Fibroblast of lung (primary cell): ENCODE measurements at regions not wholly inside any gene's neighbourhood (a gene's known extent, or its start where the extent isn't known, plus 50 kb on each side); places are given as distances from the start of the nearest gene placed in this dataset.
A peak's percentile ranks its signal among the peaks of the same experiment; 100 is the strongest.

Source experiments
- DNase-seq, 2 donors: peaks; one replicate each; pipeline versions ENCODE4 v3.0.0 to v3.0.0-alpha.2; 2010; ENCODE audit warnings: low read depth in 2 of 2
- H2AFZ ChIP-seq: 2 replicates; pipeline ENCODE4 v1.5.1; 2012; ENCODE audit warnings: low read length, control low read depth, inconsistent platforms
- H3K27ac ChIP-seq: 2 replicates; pipeline ENCODE4 v1.5.1; 2011; ENCODE audit warnings: low read length, control low read depth; ENCODE audit not compliant: insufficient read depth
- H3K27me3 ChIP-seq: 2 replicates; pipeline ENCODE4 v1.5.1; 2011; ENCODE audit warnings: mild to moderate bottlenecking, low read length; ENCODE audit not compliant: control insufficient read depth, insufficient read depth
- H3K36me3 ChIP-seq: 2 replicates; pipeline ENCODE4 v1.5.1; 2011; ENCODE audit warnings: low read length; ENCODE audit not compliant: control insufficient read depth, insufficient read depth
- H3K4me1 ChIP-seq: 2 replicates; pipeline ENCODE4 v1.5.1; 2011; ENCODE audit warnings: low read length; ENCODE audit not compliant: control insufficient read depth, insufficient read depth; ENCODE audit errors: extremely low read depth
- H3K4me2 ChIP-seq: 2 replicates; pipeline ENCODE4 v1.5.1; 2011; ENCODE audit warnings: low read length, control low read depth; ENCODE audit not compliant: insufficient read depth; ENCODE audit errors: extremely low read depth
- H3K4me3 ChIP-seq, 4 experiments: fragments of 200-600 bp in 1 of 4; sonication (generic) in 1 of 4; replicated peaks in 1 of 4; 2 replicates each; pipeline ENCODE4 v1.5.1; 2011 to 2016; ENCODE audit warnings: low read length in 4 of 4, low read depth in 3 of 4, mild to moderate bottlenecking in 3 of 4, control low read depth in 2 of 4, inconsistent platforms in 1 of 4, mixed read lengths in 1 of 4; ENCODE audit not compliant: insufficient read depth in 1 of 4; ENCODE audit errors: control extremely low read depth in 1 of 4
- H3K79me2 ChIP-seq: 2 replicates; pipeline ENCODE4 v1.5.1; 2012; ENCODE audit warnings: mild to moderate bottlenecking, low read length, inconsistent platforms; ENCODE audit not compliant: control insufficient read depth, insufficient read depth
- H3K9ac ChIP-seq: 2 replicates; pipeline ENCODE4 v1.5.1; 2011; ENCODE audit warnings: mild to moderate bottlenecking, low read length, control low read depth; ENCODE audit not compliant: insufficient read depth
- H3K9me3 ChIP-seq: 2 replicates; pipeline ENCODE4 v1.5.1; 2012; ENCODE audit warnings: low read depth, low read length; ENCODE audit not compliant: control insufficient read depth, insufficient read depth
- H4K20me1 ChIP-seq: 2 replicates; pipeline ENCODE4 v1.5.1; 2011; ENCODE audit warnings: low read length; ENCODE audit not compliant: control insufficient read depth, insufficient read depth; ENCODE audit errors: extremely low read depth
- EZH2 ChIP-seq: IDR thresholded peaks from 2 replicates; pipeline ENCODE4 v1.5.1; 2012; ENCODE audit warnings: low read length, control low read depth, mild to moderate bottlenecking; ENCODE audit errors: missing control alignments
- TF ChIP-seq, protein P1 (sequence below), 2 donors: IDR thresholded peaks in 1 of 2; conservative IDR thresholded peaks in 1 of 2; 1 replicate in 1 of 2; 2 replicates in 1 of 2; pipeline ENCODE4 v1.5.1; 2011 to 2012; ENCODE audit warnings: low read length in 2 of 2, control low read depth in 1 of 2, inconsistent platforms in 1 of 2, low read depth in 1 of 2, mild to moderate bottlenecking in 1 of 2

DNA sequence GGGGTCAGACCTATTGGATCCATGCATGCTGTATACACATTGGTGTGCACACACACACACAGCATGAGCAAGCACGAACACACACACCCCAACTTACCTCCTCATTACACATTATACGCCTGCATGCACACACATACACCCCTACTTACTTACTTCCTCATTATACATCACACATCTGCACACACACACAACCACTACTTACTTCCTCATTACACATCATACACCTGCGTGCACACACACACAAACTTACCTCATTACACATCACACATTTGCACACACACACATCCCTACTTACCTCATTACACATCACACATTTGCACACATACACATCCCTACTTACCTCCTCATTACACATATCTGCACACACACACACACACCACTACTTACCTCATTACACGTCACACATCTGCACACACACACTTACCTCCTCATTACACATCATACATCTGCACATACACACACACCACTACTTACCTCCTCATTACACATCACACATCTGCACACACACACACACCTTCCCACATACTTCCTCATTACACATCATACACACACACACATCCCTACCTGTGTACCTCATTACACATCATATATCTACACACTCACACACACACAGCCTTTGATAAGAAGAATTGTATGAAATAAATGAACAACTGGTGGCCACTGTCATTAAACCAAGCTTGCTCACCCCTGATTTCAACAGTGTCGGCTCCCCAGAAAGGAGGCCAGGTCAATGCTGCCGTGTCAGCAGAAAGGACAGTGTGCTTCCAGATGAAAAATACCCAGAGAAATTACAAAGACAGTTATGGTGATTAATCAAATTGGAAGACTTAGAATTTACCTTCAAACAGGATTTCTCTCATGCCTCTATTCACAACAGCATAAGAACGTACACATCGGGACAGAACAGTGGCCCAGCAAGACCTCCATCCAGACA, 117.8 kb downstream of the SETD4 start:
- Histone ChIP-seq H3K4me1 (no peaks in the 10 kb centered on the region), H3K9ac (no peak overlapping the region), H3K27me3 (no peaks in the 10 kb centered on the region), H3K79me2 (no peaks in the 10 kb centered on the region), H3K4me3 (no peak overlapping the region), H3K9me3 (no peaks in the 10 kb centered on the region), H2AFZ (no peak overlapping the region), H3K4me2 (no peak overlapping the region), H3K36me3 (no peaks in the 10 kb centered on the region), H4K20me1 (no peaks in the 10 kb centered on the region), H3K27ac (no peak overlapping the region)
- no peak for DNase-seq
- TF ChIP-seq, protein P1, sequence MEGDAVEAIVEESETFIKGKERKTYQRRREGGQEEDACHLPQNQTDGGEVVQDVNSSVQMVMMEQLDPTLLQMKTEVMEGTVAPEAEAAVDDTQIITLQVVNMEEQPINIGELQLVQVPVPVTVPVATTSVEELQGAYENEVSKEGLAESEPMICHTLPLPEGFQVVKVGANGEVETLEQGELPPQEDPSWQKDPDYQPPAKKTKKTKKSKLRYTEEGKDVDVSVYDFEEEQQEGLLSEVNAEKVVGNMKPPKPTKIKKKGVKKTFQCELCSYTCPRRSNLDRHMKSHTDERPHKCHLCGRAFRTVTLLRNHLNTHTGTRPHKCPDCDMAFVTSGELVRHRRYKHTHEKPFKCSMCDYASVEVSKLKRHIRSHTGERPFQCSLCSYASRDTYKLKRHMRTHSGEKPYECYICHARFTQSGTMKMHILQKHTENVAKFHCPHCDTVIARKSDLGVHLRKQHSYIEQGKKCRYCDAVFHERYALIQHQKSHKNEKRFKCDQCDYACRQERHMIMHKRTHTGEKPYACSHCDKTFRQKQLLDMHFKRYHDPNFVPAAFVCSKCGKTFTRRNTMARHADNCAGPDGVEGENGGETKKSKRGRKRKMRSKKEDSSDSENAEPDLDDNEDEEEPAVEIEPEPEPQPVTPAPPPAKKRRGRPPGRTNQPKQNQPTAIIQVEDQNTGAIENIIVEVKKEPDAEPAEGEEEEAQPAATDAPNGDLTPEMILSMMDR (conservative IDR thresholded peaks at IDR 0.05 in 1 of 2, IDR thresholded peaks at IDR 0.05 in 1 of 2; ENCODE audit: low read depth in 1 of 2, low read length in 2 of 2) = no peak
- TF ChIP-seq EZH2 = no peak

DNA sequence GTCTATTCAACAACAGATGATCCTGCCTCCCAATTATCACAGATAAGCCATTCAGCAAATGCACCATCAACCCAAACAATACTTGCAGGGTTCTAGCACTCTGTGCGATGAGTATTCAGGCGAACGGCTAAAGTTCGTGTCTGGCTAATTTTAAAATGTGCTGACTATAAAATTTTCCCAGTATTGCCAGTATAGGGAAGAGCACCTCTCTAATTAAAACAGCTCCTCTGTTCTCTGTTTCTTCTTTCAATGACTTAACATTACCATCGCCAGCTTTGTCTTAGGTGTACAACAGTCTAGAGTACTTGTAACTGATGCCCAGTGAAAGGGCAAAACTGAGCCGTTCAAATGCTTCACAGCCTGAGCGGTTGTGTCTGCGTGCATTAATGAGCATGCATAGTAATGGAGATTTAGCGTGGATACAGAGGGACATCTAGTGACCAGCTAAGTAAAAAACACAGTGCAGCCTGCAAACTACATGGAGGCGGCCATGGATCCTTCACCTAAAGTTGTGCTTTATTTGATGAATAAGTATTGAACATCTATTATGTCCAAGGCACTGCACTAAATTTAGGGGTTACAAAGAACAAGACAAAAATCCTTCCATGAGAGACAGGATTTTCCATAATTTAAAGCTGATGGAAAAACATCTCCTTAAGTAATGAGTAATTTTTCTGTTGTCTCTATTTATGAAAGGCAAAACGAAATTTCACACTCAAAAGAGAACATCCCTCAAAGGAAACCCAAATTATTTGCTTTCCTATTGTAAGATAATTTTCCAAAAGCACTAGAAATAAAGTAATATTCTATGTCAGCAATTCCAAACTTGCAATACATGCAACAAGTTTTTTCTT, 120.0 kb downstream of the SETD4 start:
- peak; percentile 73 to 87 for DNase-seq
- Histone ChIP-seq H3K4me3 (no peak overlapping the region), H3K9ac (no peak overlapping the region), H3K36me3 (no peaks in the 10 kb centered on the region), H3K9me3 (no peaks in the 10 kb centered on the region), H2AFZ (no peak overlapping the region), H3K27me3 (no peaks in the 10 kb centered on the region), H3K27ac (no peak overlapping the region), H3K4me1 (no peaks in the 10 kb centered on the region), H4K20me1 (no peaks in the 10 kb centered on the region), H3K4me2 (peak overlapping the region; percentile 17), H3K79me2 (no peaks in the 10 kb centered on the region)
- TF ChIP-seq EZH2 = no peak
- TF ChIP-seq, protein P1 (conservative IDR thresholded peaks at IDR 0.05 in 1 of 2, IDR thresholded peaks at IDR 0.05 in 1 of 2; ENCODE audit: low read depth in 1 of 2, low read length in 2 of 2) = peak; percentile 68 to 76

DNA sequence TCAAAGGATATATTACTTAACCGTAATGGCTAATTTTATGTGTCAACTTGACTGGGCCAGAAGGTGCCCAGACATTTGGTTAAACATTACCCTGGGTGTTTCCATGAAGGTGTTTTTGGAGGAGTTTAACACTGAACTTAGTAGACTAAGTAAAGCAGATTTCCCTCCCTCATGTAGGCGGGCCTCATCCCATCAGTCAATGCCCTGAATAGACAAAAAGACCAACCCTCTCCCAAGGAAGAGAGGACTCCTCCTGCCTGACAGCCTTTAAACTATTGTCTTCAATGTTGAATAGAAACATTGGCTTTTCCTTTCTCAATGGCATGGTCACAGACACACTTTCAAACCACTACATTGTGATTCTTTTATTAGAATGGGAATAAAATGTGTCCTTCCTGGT, 121.9 kb downstream of the SETD4 start:
- DNase-seq = no peak
- Histone ChIP-seq H3K27ac (no peak overlapping the region), H3K4me2 (no peak overlapping the region), H2AFZ (no peak overlapping the region), H3K79me2 (no peaks in the 10 kb centered on the region), H4K20me1 (no peaks in the 10 kb centered on the region), H3K9me3 (no peaks in the 10 kb centered on the region), H3K4me3 (no peak overlapping the region), H3K9ac (no peak overlapping the region), H3K27me3 (no peaks in the 10 kb centered on the region), H3K36me3 (no peaks in the 10 kb centered on the region), H3K4me1 (peaks cover 5% of the 10 kb centered on the region)
- no peak for TF ChIP-seq EZH2
